ENCODE measurements at regions not wholly inside any gene's neighbourhood (a gene's known extent, or its start where the extent isn't known, plus 50 kb on each side); places are given as distances from the start of the nearest gene placed in this dataset.

GRCh38 chr21:15568516-15568915, 161.3 kb upstream of the USP25 start:
- TF ChIP-seq, protein P1, sequence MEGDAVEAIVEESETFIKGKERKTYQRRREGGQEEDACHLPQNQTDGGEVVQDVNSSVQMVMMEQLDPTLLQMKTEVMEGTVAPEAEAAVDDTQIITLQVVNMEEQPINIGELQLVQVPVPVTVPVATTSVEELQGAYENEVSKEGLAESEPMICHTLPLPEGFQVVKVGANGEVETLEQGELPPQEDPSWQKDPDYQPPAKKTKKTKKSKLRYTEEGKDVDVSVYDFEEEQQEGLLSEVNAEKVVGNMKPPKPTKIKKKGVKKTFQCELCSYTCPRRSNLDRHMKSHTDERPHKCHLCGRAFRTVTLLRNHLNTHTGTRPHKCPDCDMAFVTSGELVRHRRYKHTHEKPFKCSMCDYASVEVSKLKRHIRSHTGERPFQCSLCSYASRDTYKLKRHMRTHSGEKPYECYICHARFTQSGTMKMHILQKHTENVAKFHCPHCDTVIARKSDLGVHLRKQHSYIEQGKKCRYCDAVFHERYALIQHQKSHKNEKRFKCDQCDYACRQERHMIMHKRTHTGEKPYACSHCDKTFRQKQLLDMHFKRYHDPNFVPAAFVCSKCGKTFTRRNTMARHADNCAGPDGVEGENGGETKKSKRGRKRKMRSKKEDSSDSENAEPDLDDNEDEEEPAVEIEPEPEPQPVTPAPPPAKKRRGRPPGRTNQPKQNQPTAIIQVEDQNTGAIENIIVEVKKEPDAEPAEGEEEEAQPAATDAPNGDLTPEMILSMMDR (IDR thresholded peaks at IDR 0.05; ENCODE audit: borderline replicate concordance, extremely low read depth, low read length, poor library complexity, severe bottlenecking) = no peak
- TF ChIP-seq EZH2 (IDR thresholded peaks at IDR 0.05; ENCODE audit: borderline replicate concordance, low read depth, low read length, severe bottlenecking) = no peak

Data from DND-41 (cell line).